ENCODE measurements at regions not wholly inside any gene's neighbourhood (a gene's known extent, or its start where the extent isn't known, plus 50 kb on each side); places are given as distances from the start of the nearest gene placed in this dataset.

- H3K27ac ChIP-seq, result no peak overlapping the region
Observed at GRCh38 chr20:11204926-11205768, 531.3 kb upstream of the JAG1 start.

GRCh38 chr20:11205769-11206362 lies 532.1 kb upstream of the JAG1 start:
- H3K27ac ChIP-seq, result no peak overlapping the region
- in situ Hi-C loops (cut with HindIII; ENCODE audit: low pct_ligation_motif_present, low sequenced_read_pairs), result no loop called here
- no peak for DNase-seq

More at GRCh38 chr20:11204926-11205768, 531.3 kb upstream of the JAG1 start:
- TF ChIP-seq CTCF (IDR thresholded peaks at IDR 0.05; ENCODE audit: low read depth, low read length, missing control alignments), result peak; percentile 94
- Histone ChIP-seq H3K27me3 (replicated peaks) (no peaks in the 10 kb centered on the region), H3K4me3 (ENCODE audit: low read depth, low read length) (no peak overlapping the region), H3K36me3 (replicated peaks) (no peaks in the 10 kb centered on the region)
- in situ Hi-C loops (cut with HindIII; ENCODE audit: low pct_ligation_motif_present, low sequenced_read_pairs), result no loop called here
- peak; percentile 67 for DNase-seq

GRCh38 chr20:11207749-11208502 lies 534.1 kb upstream of the JAG1 start:
- TF ChIP-seq CTCF (IDR thresholded peaks at IDR 0.05; ENCODE audit: low read depth, low read length, missing control alignments), result no peak
- DNase-seq, result peak; percentile 81
- Histone ChIP-seq H3K4me3 (ENCODE audit: low read depth, low read length) (no peak overlapping the region), H3K27ac (peak overlapping the region; percentile 45), H3K36me3 (replicated peaks) (no peaks in the 10 kb centered on the region), H3K27me3 (replicated peaks) (no peaks in the 10 kb centered on the region)
- in situ Hi-C loops (cut with HindIII; ENCODE audit: low pct_ligation_motif_present, low sequenced_read_pairs), result no loop called here

More at GRCh38 chr20:11205769-11206362, 532.1 kb upstream of the JAG1 start:
- H3K36me3 ChIP-seq (replicated peaks), result no peaks in the 10 kb centered on the region
- peak; percentile 6 for TF ChIP-seq CTCF (IDR thresholded peaks at IDR 0.05; ENCODE audit: low read depth, low read length, missing control alignments)
- H3K27me3 ChIP-seq (replicated peaks), result no peaks in the 10 kb centered on the region
- no peak overlapping the region for H3K4me3 ChIP-seq (ENCODE audit: low read depth, low read length)

GRCh38 chr20:11210611-11211010 lies 536.8 kb upstream of the JAG1 start:
- Histone ChIP-seq H3K27ac (no peak overlapping the region), H3K4me3 (ENCODE audit: low read depth, low read length) (no peak overlapping the region), H3K27me3 (replicated peaks) (no peaks in the 10 kb centered on the region), H3K36me3 (replicated peaks) (no peaks in the 10 kb centered on the region)
- in situ Hi-C loops (cut with HindIII; ENCODE audit: low pct_ligation_motif_present, low sequenced_read_pairs), result no loop called here
- no peak for DNase-seq
- TF ChIP-seq CTCF (IDR thresholded peaks at IDR 0.05; ENCODE audit: low read depth, low read length, missing control alignments), result no peak

GRCh38 chr20:11212272-11212671 lies 538.5 kb upstream of the JAG1 start:
- Histone ChIP-seq H3K4me3 (ENCODE audit: low read depth, low read length) (no peak overlapping the region), H3K27ac (no peak overlapping the region), H3K27me3 (replicated peaks) (no peaks in the 10 kb centered on the region), H3K36me3 (replicated peaks) (no peaks in the 10 kb centered on the region)
- TF ChIP-seq CTCF (IDR thresholded peaks at IDR 0.05; ENCODE audit: low read depth, low read length, missing control alignments), result no peak
- no peak for DNase-seq
- in situ Hi-C loops (cut with HindIII; ENCODE audit: low pct_ligation_motif_present, low sequenced_read_pairs), result no loop called here
